SK-N-MC (cell line): ENCODE measurements at regions not wholly inside any gene's neighbourhood (a gene's known extent, or its start where the extent isn't known, plus 50 kb on each side); places are given as distances from the start of the nearest gene placed in this dataset.

Experiments
- EZH2 ChIP-seq: fragments of 200-600 bp; sonication (generic); IDR thresholded peaks from one replicate; pipeline ENCODE4 v1.6.1; 2017; ENCODE audit warnings: antibody characterized with exemption
- FOXP2 ChIP-seq: optimal IDR thresholded peaks from 2 replicates; pipeline ENCODE3; 2011; ENCODE audit warnings: mild to moderate bottlenecking, moderate library complexity; ENCODE audit not compliant: insufficient read depth; ENCODE audit errors: extremely low read length, control extremely low read depth
- POLR2AphosphoS5 ChIP-seq: IDR thresholded peaks from 2 replicates; pipeline ENCODE4 v1.6.1; 2012; ENCODE audit warnings: mild to moderate bottlenecking, low read depth, low read length, borderline replicate concordance

- TF ChIP-seq EZH2 (no peak), POLR2AphosphoS5 (no peak), FOXP2 (no peak)
Observed at GRCh38 chr9:14992516-14992915, 82.3 kb upstream of the FREM1 start.
